Trophoblast cell (in vitro differentiated cells and primary cell): ENCODE measurements at regions not wholly inside any gene's neighbourhood (a gene's known extent, or its start where the extent isn't known, plus 50 kb on each side); places are given as distances from the start of the nearest gene placed in this dataset.
A peak's percentile ranks its signal among the peaks of the same experiment; 100 is the strongest.

Source experiments
- DNase-seq, 2 donors: peaks; one replicate each; pipeline ENCODE4 v3.0.0-alpha.2; 2016
- H2AFZ ChIP-seq: 2 replicates; pipeline ENCODE4 v1.6.1; 2013; ENCODE audit warnings: low read length, moderate library complexity, mild to moderate bottlenecking; ENCODE audit not compliant: insufficient read depth, poor library complexity
- H2AK5ac ChIP-seq: 2 replicates; pipeline ENCODE4 v1.6.1; 2013; ENCODE audit warnings: mild to moderate bottlenecking, low read length
- H2BK120ac ChIP-seq: 2 replicates; pipeline ENCODE4 v1.6.1; 2013; ENCODE audit warnings: low read length, mild to moderate bottlenecking, moderate library complexity; ENCODE audit not compliant: insufficient read depth, poor library complexity
- H2BK12ac ChIP-seq: 2 replicates; pipeline ENCODE4 v1.6.1; 2013; ENCODE audit warnings: mild to moderate bottlenecking, low read length, moderate library complexity
- H2BK5ac ChIP-seq: 2 replicates; pipeline ENCODE4 v1.6.1; 2013; ENCODE audit warnings: low read length, low read depth, moderate library complexity, mild to moderate bottlenecking; ENCODE audit not compliant: poor library complexity
- H3K14ac ChIP-seq: 2 replicates; pipeline ENCODE4 v1.6.1; 2013; ENCODE audit warnings: mild to moderate bottlenecking, low read length
- H3K18ac ChIP-seq: 2 replicates; pipeline ENCODE4 v1.6.1; 2013; ENCODE audit warnings: mild to moderate bottlenecking, low read length
- H3K23ac ChIP-seq: 2 replicates; pipeline ENCODE4 v1.6.1; 2013; ENCODE audit warnings: low read length
- H3K27ac ChIP-seq: 2 replicates; pipeline ENCODE4 v1.5.1; 2013; ENCODE audit warnings: low read depth, mild to moderate bottlenecking, inconsistent platforms, low read length, moderate library complexity
- H3K27me3 ChIP-seq: 2 replicates; pipeline ENCODE4 v1.6.1; 2013; ENCODE audit warnings: inconsistent platforms, mild to moderate bottlenecking, low read length, moderate library complexity; ENCODE audit not compliant: insufficient read depth
- H3K36me3 ChIP-seq, 2 experiments: 1 replicate in 1 of 2; 2 replicates in 1 of 2; pipeline ENCODE4 v1.6.1; 2013; ENCODE audit warnings: low read length in 2 of 2, mild to moderate bottlenecking in 2 of 2, moderate library complexity in 1 of 2; ENCODE audit not compliant: insufficient read depth in 2 of 2, control insufficient read depth in 1 of 2
- H3K4ac ChIP-seq: 2 replicates; pipeline ENCODE4 v1.6.1; 2013; ENCODE audit warnings: low read depth, mild to moderate bottlenecking, low read length, moderate library complexity
- H3K4me1 ChIP-seq, 2 experiments: 1 replicate in 1 of 2; 2 replicates in 1 of 2; pipeline ENCODE4 v1.6.1; 2013; ENCODE audit warnings: low read length in 2 of 2, mild to moderate bottlenecking in 2 of 2, moderate library complexity in 1 of 2; ENCODE audit not compliant: insufficient read depth in 2 of 2, control insufficient read depth in 1 of 2
- H3K4me2 ChIP-seq: 2 replicates; pipeline ENCODE4 v1.6.1; 2013; ENCODE audit warnings: inconsistent platforms, mild to moderate bottlenecking, low read length, moderate library complexity
- H3K4me3 ChIP-seq: 2 replicates; pipeline ENCODE4 v1.5.1; 2013; ENCODE audit warnings: mild to moderate bottlenecking, low read depth, low read length, inconsistent platforms
- H3K79me1 ChIP-seq: one replicate; pipeline ENCODE4 v1.6.1; 2013; ENCODE audit warnings: low read length
- H3K79me2 ChIP-seq: 2 replicates; pipeline ENCODE4 v1.6.1; 2013; ENCODE audit warnings: low read length, mild to moderate bottlenecking; ENCODE audit not compliant: control insufficient read depth, insufficient read depth, poor library complexity
- H3K9ac ChIP-seq: 2 replicates; pipeline ENCODE4 v1.6.1; 2013; ENCODE audit warnings: mild to moderate bottlenecking, low read length
- H3K9me3 ChIP-seq: 2 replicates; pipeline ENCODE4 v1.6.1; 2013; ENCODE audit warnings: low read depth, mild to moderate bottlenecking, control low read depth, inconsistent platforms, low read length; ENCODE audit not compliant: insufficient read depth
- H4K12ac ChIP-seq: 2 replicates; pipeline ENCODE4 v1.6.1; 2013; ENCODE audit warnings: low read depth, mild to moderate bottlenecking, low read length, moderate library complexity
- H4K8ac ChIP-seq: 2 replicates; pipeline ENCODE4 v1.6.1; 2013; ENCODE audit warnings: low read depth, mild to moderate bottlenecking, low read length, moderate library complexity
- H4K91ac ChIP-seq: one replicate; pipeline ENCODE4 v1.6.1; 2013; ENCODE audit warnings: low read depth, mild to moderate bottlenecking, low read length, moderate library complexity
- WGBS: extraction: QIAGEN DNeasy Blood & Tissue Kit; methylation state at CpG from one replicate; pipeline ENCODE4 v1.1.7; 2013; ENCODE audit warnings: missing lambda C conversion rate; ENCODE audit not compliant: insufficient read length, insufficient coverage; ENCODE audit errors: extremely low coverage; 5-methylcytosine and 5-hydroxymethylcytosine counted together

DNA sequence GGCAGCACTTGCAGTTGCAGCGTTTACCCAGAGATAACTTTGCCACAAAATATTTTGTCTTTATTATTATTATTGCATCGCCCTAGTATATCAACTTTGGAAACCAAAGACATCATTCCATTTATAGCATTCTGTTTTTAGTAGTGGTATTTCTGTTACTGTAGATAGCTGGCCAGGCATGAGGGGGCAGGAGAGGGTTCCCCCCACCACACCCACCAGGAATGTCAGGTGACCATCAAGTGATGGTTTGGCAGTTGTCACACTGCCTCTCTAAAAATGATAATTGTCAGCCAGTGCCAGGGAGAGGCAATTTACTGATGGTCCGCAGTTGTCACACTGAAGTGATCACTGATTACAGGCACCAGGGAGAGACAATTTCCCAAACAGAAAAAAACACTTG lies 135.6 kb downstream of the TSEN15 start:
- Histone ChIP-seq H4K12ac (no peak overlapping the region), H3K4me1 (no peaks in the 10 kb centered on the region), H3K4me3 (no peak overlapping the region), H3K27me3 (no peaks in the 10 kb centered on the region), H3K79me1 (no peaks in the 10 kb centered on the region), H3K36me3 (no peaks in the 10 kb centered on the region), H3K14ac (no peak overlapping the region), H3K9ac (no peak overlapping the region), H2BK120ac (no peak overlapping the region), H3K23ac (no peak overlapping the region), H2BK12ac (no peak overlapping the region), H3K4me2 (no peak overlapping the region), H4K8ac (no peak overlapping the region), H2BK5ac (no peak overlapping the region), H3K9me3 (no peaks in the 10 kb centered on the region), H3K27ac (no peak overlapping the region), H3K4ac (no peak overlapping the region), H4K91ac (no peak overlapping the region), H2AFZ (no peak overlapping the region), H2AK5ac (no peak overlapping the region), H3K18ac (no peak overlapping the region), H3K79me2 (no peaks in the 10 kb centered on the region)
- WGBS, result no CpG with 5 or more reads among the region's 3 CpGs
- DNase-seq, result no peak

DNA sequence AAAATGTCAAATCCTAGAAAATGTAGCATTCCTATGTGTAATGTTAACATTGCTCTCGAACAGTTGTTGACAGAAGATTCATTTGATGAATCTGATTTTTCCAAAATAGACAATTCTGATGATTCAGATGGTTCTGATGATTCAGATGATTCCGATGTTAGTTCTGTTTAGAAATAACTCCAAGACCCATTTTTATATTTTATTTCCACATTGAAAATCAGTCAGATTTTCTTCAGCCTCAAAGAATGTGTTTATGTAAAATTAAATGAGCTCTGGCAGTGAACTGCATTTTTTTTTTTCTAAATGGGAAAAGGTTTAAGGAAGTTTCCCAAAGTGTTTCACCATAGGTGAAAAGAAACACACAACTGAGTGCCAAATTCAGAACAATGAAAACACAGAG lies 136.5 kb downstream of the TSEN15 start:
- no peaks in the 10 kb centered on the region for H3K79me1 ChIP-seq
- no peak overlapping the region for H3K4ac ChIP-seq
- H4K91ac ChIP-seq, result no peak overlapping the region
- DNase-seq, result no peak
- H2BK120ac ChIP-seq, result no peak overlapping the region
- H3K23ac ChIP-seq, result no peak overlapping the region
- no peak overlapping the region for H3K4me2 ChIP-seq
- no peak overlapping the region for H3K14ac ChIP-seq
- H3K4me1 ChIP-seq, result no peaks in the 10 kb centered on the region
- no peaks in the 10 kb centered on the region for H3K27me3 ChIP-seq
- H2BK5ac ChIP-seq, result no peak overlapping the region
- no peak overlapping the region for H2AK5ac ChIP-seq
- no peak overlapping the region for H3K18ac ChIP-seq
- H2BK12ac ChIP-seq, result no peak overlapping the region
- H3K4me3 ChIP-seq, result no peak overlapping the region
- H2AFZ ChIP-seq, result no peak overlapping the region
- H4K8ac ChIP-seq, result no peak overlapping the region
- WGBS, result no CpG with 5 or more reads among the region's 2 CpGs
- H3K27ac ChIP-seq, result no peak overlapping the region
- H3K79me2 ChIP-seq, result no peaks in the 10 kb centered on the region
- no peaks in the 10 kb centered on the region for H3K36me3 ChIP-seq
- H3K9ac ChIP-seq, result no peak overlapping the region
- H3K9me3 ChIP-seq, result no peaks in the 10 kb centered on the region
- no peak overlapping the region for H4K12ac ChIP-seq

DNA sequence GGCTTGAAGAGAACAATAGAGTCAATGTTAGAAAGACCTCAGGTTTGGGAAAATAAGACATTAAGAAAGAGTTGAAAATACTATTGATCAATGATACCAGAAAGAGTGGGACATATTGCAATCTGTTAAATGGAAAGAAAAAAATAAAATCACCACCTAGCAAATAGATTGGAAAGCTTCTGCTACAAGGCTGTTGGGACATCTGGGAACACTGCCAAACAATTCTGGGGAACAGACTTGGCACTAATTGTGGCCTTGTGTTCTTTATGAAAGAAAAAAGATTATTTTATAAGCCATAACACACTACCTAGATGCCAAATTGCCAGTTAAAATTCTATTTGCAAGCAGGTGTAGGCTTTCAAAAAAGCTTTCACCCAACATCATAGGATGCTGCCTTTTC lies 137.8 kb downstream of the TSEN15 start:
- Histone ChIP-seq H2BK12ac (no peak overlapping the region), H4K8ac (no peak overlapping the region), H3K9ac (no peak overlapping the region), H3K4me3 (no peak overlapping the region), H3K27me3 (no peaks in the 10 kb centered on the region), H3K79me1 (no peaks in the 10 kb centered on the region), H3K18ac (no peak overlapping the region), H4K12ac (no peak overlapping the region), H3K36me3 (no peaks in the 10 kb centered on the region), H3K14ac (no peak overlapping the region), H3K4me1 (no peaks in the 10 kb centered on the region), H2BK120ac (no peak overlapping the region), H3K23ac (no peak overlapping the region), H3K9me3 (no peaks in the 10 kb centered on the region), H3K4me2 (no peak overlapping the region), H2AFZ (no peak overlapping the region), H3K79me2 (no peaks in the 10 kb centered on the region), H3K4ac (no peak overlapping the region), H4K91ac (no peak overlapping the region), H2AK5ac (no peak overlapping the region), H2BK5ac (no peak overlapping the region), H3K27ac (no peak overlapping the region)
- DNase-seq, result no peak

DNA sequence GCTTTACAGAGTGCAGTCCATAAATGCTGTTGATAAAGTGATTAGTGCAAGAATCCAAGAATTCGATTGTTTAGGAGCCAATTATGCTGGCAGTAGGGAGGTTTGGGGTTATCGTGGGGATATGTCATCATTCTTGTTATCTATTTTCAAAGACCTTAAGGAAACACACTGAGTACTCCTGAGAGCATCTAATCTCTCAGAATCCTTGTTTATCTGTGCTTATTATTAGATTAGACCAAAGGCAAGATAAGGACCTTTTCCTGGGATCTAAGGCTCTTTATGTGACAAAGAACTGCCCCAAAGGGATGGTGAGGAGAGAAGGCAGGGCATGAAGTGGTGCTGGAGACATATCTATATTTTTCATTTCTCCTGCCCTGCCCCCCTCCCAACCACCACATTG lies 139.1 kb downstream of the TSEN15 start:
- Histone ChIP-seq H3K4me3 (no peak overlapping the region), H3K27ac (no peak overlapping the region), H3K23ac (no peak overlapping the region), H4K12ac (no peak overlapping the region), H2BK12ac (no peak overlapping the region), H3K4ac (no peak overlapping the region), H3K27me3 (no peaks in the 10 kb centered on the region), H3K4me1 (no peaks in the 10 kb centered on the region), H3K4me2 (no peak overlapping the region), H4K91ac (no peak overlapping the region), H3K18ac (no peak overlapping the region), H3K36me3 (no peaks in the 10 kb centered on the region), H3K79me2 (no peaks in the 10 kb centered on the region), H2AFZ (no peak overlapping the region), H2AK5ac (no peak overlapping the region), H3K14ac (no peak overlapping the region), H2BK5ac (no peak overlapping the region), H4K8ac (no peak overlapping the region), H3K79me1 (no peaks in the 10 kb centered on the region), H3K9me3 (no peaks in the 10 kb centered on the region), H2BK120ac (no peak overlapping the region), H3K9ac (no peak overlapping the region)
- WGBS, result no CpG with 5 or more reads among the region's 2 CpGs
- peak in 1 of 2 donors; percentile 34 for DNase-seq
